Prostate gland (tissue), 2 donors: ENCODE measurements at regions not wholly inside any gene's neighbourhood (a gene's known extent, or its start where the extent isn't known, plus 50 kb on each side); places are given as distances from the start of the nearest gene placed in this dataset.

Experiments
- CTCF ChIP-seq, 4 experiments: fragments of 200-600 bp in 2 of 4; fragments of 450-650 bp in 2 of 4; sonication (generic) in 2 of 4; IDR thresholded peaks; 1 replicate in 3 of 4; 2 replicates in 1 of 4; pipeline ENCODE4 v1.5.1; 2016 to 2019; ENCODE audit warnings: antibody characterized with exemption in 4 of 4, mild to moderate bottlenecking in 2 of 4, moderate library complexity in 2 of 4
- POLR2AphosphoS5 ChIP-seq: sonication (generic); formaldehyde crosslinking; IDR thresholded peaks from one replicate; pipeline ENCODE4 v1.6.1; 2017; ENCODE audit warnings: antibody characterized with exemption

GRCh38 chr5:81846301-81846700 is 95.4 kb upstream of the SSBP2 start:
- TF ChIP-seq CTCF (IDR thresholded peaks at IDR 0.05) (no peak), POLR2AphosphoS5 (no peak)
